H7 (cell line): ENCODE measurements at regions not wholly inside any gene's neighbourhood (a gene's known extent, or its start where the extent isn't known, plus 50 kb on each side); places are given as distances from the start of the nearest gene placed in this dataset.
"Not testable (repeated sequence)": the region's sequence is repeated elsewhere in the genome, so short reads cannot be mapped to it uniquely, and the experiment has no call there.

Experiments used
- DNase-seq: peaks from one replicate; pipeline ENCODE4 v3.0.0; 2012
- H3K27me3 ChIP-seq: 2 replicates; pipeline ENCODE4 v1.6.0; 2011; ENCODE audit warnings: mild to moderate bottlenecking, low read length; ENCODE audit not compliant: control insufficient read depth, insufficient read depth
- H3K36me3 ChIP-seq: replicated peaks from 2 replicates; pipeline ENCODE4 v1.5.1; 2011; ENCODE audit warnings: low read length; ENCODE audit not compliant: control insufficient read depth, insufficient read depth
- H3K4me3 ChIP-seq: 2 replicates; pipeline ENCODE4 v1.5.1; 2011; ENCODE audit warnings: low read depth, mild to moderate bottlenecking, control low read depth, low read length, moderate library complexity; ENCODE audit not compliant: insufficient read depth

GRCh38 chr3:5479229-5479799, 291.8 kb downstream of the EDEM1 start:
- H3K27me3 ChIP-seq = no peaks in the 10 kb centered on the region

GRCh38 chr3:5480190-5480589, 292.7 kb downstream of the EDEM1 start:
- Histone ChIP-seq H3K4me3 (no peak overlapping the region), H3K27me3 (no peaks in the 10 kb centered on the region), H3K36me3 (no peaks in the 10 kb centered on the region)
- no peak for DNase-seq

More at GRCh38 chr3:5479229-5479799, 291.8 kb downstream of the EDEM1 start:
- no peak for DNase-seq
- Histone ChIP-seq H3K36me3 (no peaks in the 10 kb centered on the region), H3K4me3 (no peak overlapping the region)

GRCh38 chr3:5485427-5485826, 297.9 kb downstream of the EDEM1 start:
- Histone ChIP-seq H3K27me3 (no peaks in the 10 kb centered on the region), H3K4me3 (no peak overlapping the region), H3K36me3 (no peaks in the 10 kb centered on the region)
- no peak for DNase-seq

- H3K4me3 ChIP-seq = no peak overlapping the region
- H3K36me3 ChIP-seq = no peaks in the 10 kb centered on the region
- no peaks in the 10 kb centered on the region for H3K27me3 ChIP-seq
- DNase-seq = no peak
Measured at GRCh38 chr3:5488771-5489170, 301.3 kb downstream of the EDEM1 start.

- H3K4me3 ChIP-seq = no peak overlapping the region
- H3K36me3 ChIP-seq = no peaks in the 10 kb centered on the region
- no peak for DNase-seq
Measured at GRCh38 chr3:5489536-5489935, 302.0 kb downstream of the EDEM1 start.

GRCh38 chr3:5494905-5495519, 307.5 kb downstream of the EDEM1 start:
- no peak for DNase-seq
- Histone ChIP-seq H3K27me3 (no peaks in the 10 kb centered on the region), H3K4me3 (no peak overlapping the region), H3K36me3 (no peaks in the 10 kb centered on the region)

More at GRCh38 chr3:5489536-5489935, 302.0 kb downstream of the EDEM1 start:
- H3K27me3 ChIP-seq = no peaks in the 10 kb centered on the region

GRCh38 chr3:5497497-5497896, 310.0 kb downstream of the EDEM1 start:
- no peaks in the 10 kb centered on the region for H3K27me3 ChIP-seq
- no peaks in the 10 kb centered on the region for H3K36me3 ChIP-seq
- no peak for DNase-seq
- H3K4me3 ChIP-seq = no peak overlapping the region

GRCh38 chr3:5498981-5499380, 311.5 kb downstream of the EDEM1 start:
- Histone ChIP-seq H3K27me3 (no peaks in the 10 kb centered on the region), H3K4me3 (no peak overlapping the region), H3K36me3 (no peaks in the 10 kb centered on the region)
- DNase-seq = no peak

GRCh38 chr3:5499404-5499803, 311.9 kb downstream of the EDEM1 start:
- DNase-seq = no peak
- Histone ChIP-seq H3K4me3 (no peak overlapping the region), H3K36me3 (no peaks in the 10 kb centered on the region), H3K27me3 (no peaks in the 10 kb centered on the region)

- Histone ChIP-seq H3K27me3 (no peaks in the 10 kb centered on the region), H3K36me3 (no peaks in the 10 kb centered on the region), H3K4me3 (no peak overlapping the region)
- DNase-seq = no peak
Measured at GRCh38 chr3:5503136-5503535, 315.6 kb downstream of the EDEM1 start.

- Histone ChIP-seq H3K4me3 (no peak overlapping the region), H3K27me3 (no peaks in the 10 kb centered on the region), H3K36me3 (no peaks in the 10 kb centered on the region)
- DNase-seq = no peak
Measured at GRCh38 chr3:5504135-5504534, 316.6 kb downstream of the EDEM1 start.

GRCh38 chr3:5505163-5505562, 317.7 kb downstream of the EDEM1 start:
- Histone ChIP-seq H3K27me3 (no peaks in the 10 kb centered on the region), H3K36me3 (no peaks in the 10 kb centered on the region), H3K4me3 (no peak overlapping the region)
- no peak for DNase-seq

GRCh38 chr3:5505997-5506396, 318.5 kb downstream of the EDEM1 start:
- Histone ChIP-seq H3K27me3 (no peaks in the 10 kb centered on the region), H3K4me3 (no peak overlapping the region), H3K36me3 (no peaks in the 10 kb centered on the region)
- DNase-seq = no peak

- H3K36me3 ChIP-seq, DNase-seq, H3K4me3 ChIP-seq, H3K27me3 ChIP-seq: not testable (repeated sequence)
Measured at GRCh38 chr3:5508860-5509259, 321.4 kb downstream of the EDEM1 start.

GRCh38 chr3:5510300-5510699, 322.8 kb downstream of the EDEM1 start:
- Histone ChIP-seq H3K4me3 (no peak overlapping the region), H3K27me3 (no peaks in the 10 kb centered on the region), H3K36me3 (no peaks in the 10 kb centered on the region)
- no peak for DNase-seq

GRCh38 chr3:5517921-5518320, 330.4 kb downstream of the EDEM1 start:
- no peak for DNase-seq
- no peaks in the 10 kb centered on the region for H3K36me3 ChIP-seq
- no peaks in the 10 kb centered on the region for H3K27me3 ChIP-seq
- H3K4me3 ChIP-seq = no peak overlapping the region
